ENCODE measurements at regions not wholly inside any gene's neighbourhood (a gene's known extent, or its start where the extent isn't known, plus 50 kb on each side); places are given as distances from the start of the nearest gene placed in this dataset.

DNA sequence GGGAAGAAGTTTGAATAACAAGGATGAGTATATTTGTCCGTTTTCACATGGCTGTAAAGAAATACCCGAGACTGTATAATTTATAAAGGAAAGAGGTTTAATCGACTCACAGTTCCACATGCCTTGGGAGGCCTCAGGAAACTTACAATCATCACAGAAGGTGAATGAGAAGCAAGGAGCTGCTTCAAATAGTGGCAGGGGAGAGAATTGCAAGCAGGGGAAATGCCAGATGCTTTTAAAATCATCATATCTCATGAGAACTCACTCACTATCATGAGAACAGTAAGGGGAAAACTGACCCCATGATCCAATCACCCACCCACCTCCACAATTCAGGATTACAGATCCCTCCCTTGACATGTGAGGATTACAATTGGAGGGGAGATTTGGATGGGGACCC, 212.8 kb upstream of the CDH8 start:
- H2AFZ ChIP-seq (ENCODE audit: low read depth, low read length): no peak overlapping the region
- TF ChIP-seq MXI1 (conservative IDR thresholded peaks at IDR 0.05; ENCODE audit: poor library complexity, severe bottlenecking): no peak
- no peaks in the 10 kb centered on the region for H3K79me2 ChIP-seq (replicated peaks; ENCODE audit: insufficient read depth, low read length)

DNA sequence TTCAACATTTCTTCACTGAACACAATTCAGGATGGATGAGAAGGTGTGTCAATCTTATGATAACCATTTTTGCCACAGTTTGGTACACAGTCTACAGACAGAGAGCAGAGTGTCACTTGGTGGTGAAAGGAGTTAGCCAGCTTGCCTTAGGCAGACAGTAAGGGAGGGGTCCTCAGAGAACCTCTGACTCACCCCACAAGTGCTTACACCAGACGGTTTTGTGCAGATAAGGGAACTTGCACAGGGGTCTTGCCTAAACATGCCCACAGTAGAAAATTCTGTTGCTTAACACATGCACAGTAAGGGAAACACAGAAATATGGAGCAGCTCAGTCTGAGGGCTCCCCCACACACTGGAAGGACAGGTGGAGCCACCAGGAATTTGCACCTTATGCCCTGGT, 204.5 kb upstream of the CDH8 start:
- H3K27me3 ChIP-seq (ENCODE audit: insufficient read depth, low read depth, low read length): no peaks in the 10 kb centered on the region
- no peaks in the 10 kb centered on the region for H3K9me2 ChIP-seq (ENCODE audit: insufficient read depth, low read length)
- H3K36me3 ChIP-seq (ENCODE audit: insufficient read depth, low read length): no peaks in the 10 kb centered on the region
- no peaks in the 10 kb centered on the region for H4K20me1 ChIP-seq (ENCODE audit: insufficient read depth)
- no peak overlapping the region for H3K4me3 ChIP-seq (ENCODE audit: low read length)
- H3K27ac ChIP-seq (ENCODE audit: low read length): no peak overlapping the region
- H3F3A ChIP-seq (ENCODE audit: insufficient read depth, low read length, poor library complexity, severe bottlenecking): no peaks in the 10 kb centered on the region
- no peaks in the 10 kb centered on the region for H3K9me3 ChIP-seq (ENCODE audit: low read length)
- no peak overlapping the region for H3K9ac ChIP-seq (ENCODE audit: low read length)
- H3K79me2 ChIP-seq (replicated peaks; ENCODE audit: insufficient read depth, low read length): no peaks in the 10 kb centered on the region
- no peak overlapping the region for H3K4me2 ChIP-seq (ENCODE audit: low read length)
- H2AFZ ChIP-seq (ENCODE audit: low read depth, low read length): no peak overlapping the region
- TF ChIP-seq EZH2 (IDR thresholded peaks at IDR 0.05; ENCODE audit: borderline replicate concordance, insufficient read depth, low read length, poor library complexity, severe bottlenecking) (no peak), TAF1 (IDR thresholded peaks at IDR 0.05; ENCODE audit: low read depth) (no peak), EP300 (conservative IDR thresholded peaks at IDR 0.05; ENCODE audit: poor library complexity, severe bottlenecking) (no peak), POLR2AphosphoS5 (IDR thresholded peaks at IDR 0.05) (no peak), SMC3 (conservative IDR thresholded peaks at IDR 0.05; ENCODE audit: poor library complexity) (no peak), MXI1 (conservative IDR thresholded peaks at IDR 0.05; ENCODE audit: poor library complexity, severe bottlenecking) (no peak), RAD21 (conservative IDR thresholded peaks at IDR 0.05) (no peak)
- TF ChIP-seq, protein P1, sequence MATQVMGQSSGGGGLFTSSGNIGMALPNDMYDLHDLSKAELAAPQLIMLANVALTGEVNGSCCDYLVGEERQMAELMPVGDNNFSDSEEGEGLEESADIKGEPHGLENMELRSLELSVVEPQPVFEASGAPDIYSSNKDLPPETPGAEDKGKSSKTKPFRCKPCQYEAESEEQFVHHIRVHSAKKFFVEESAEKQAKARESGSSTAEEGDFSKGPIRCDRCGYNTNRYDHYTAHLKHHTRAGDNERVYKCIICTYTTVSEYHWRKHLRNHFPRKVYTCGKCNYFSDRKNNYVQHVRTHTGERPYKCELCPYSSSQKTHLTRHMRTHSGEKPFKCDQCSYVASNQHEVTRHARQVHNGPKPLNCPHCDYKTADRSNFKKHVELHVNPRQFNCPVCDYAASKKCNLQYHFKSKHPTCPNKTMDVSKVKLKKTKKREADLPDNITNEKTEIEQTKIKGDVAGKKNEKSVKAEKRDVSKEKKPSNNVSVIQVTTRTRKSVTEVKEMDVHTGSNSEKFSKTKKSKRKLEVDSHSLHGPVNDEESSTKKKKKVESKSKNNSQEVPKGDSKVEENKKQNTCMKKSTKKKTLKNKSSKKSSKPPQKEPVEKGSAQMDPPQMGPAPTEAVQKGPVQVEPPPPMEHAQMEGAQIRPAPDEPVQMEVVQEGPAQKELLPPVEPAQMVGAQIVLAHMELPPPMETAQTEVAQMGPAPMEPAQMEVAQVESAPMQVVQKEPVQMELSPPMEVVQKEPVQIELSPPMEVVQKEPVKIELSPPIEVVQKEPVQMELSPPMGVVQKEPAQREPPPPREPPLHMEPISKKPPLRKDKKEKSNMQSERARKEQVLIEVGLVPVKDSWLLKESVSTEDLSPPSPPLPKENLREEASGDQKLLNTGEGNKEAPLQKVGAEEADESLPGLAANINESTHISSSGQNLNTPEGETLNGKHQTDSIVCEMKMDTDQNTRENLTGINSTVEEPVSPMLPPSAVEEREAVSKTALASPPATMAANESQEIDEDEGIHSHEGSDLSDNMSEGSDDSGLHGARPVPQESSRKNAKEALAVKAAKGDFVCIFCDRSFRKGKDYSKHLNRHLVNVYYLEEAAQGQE (IDR thresholded peaks at IDR 0.05; ENCODE audit: borderline replicate concordance): no peak
- TF ChIP-seq, protein P2, sequence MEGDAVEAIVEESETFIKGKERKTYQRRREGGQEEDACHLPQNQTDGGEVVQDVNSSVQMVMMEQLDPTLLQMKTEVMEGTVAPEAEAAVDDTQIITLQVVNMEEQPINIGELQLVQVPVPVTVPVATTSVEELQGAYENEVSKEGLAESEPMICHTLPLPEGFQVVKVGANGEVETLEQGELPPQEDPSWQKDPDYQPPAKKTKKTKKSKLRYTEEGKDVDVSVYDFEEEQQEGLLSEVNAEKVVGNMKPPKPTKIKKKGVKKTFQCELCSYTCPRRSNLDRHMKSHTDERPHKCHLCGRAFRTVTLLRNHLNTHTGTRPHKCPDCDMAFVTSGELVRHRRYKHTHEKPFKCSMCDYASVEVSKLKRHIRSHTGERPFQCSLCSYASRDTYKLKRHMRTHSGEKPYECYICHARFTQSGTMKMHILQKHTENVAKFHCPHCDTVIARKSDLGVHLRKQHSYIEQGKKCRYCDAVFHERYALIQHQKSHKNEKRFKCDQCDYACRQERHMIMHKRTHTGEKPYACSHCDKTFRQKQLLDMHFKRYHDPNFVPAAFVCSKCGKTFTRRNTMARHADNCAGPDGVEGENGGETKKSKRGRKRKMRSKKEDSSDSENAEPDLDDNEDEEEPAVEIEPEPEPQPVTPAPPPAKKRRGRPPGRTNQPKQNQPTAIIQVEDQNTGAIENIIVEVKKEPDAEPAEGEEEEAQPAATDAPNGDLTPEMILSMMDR (IDR thresholded peaks at IDR 0.05; ENCODE audit: poor library complexity, severe bottlenecking): no peak

More for the DNA sequence above, 212.8 kb upstream of the CDH8 start:
- Histone ChIP-seq H3F3A (ENCODE audit: insufficient read depth, low read length, poor library complexity, severe bottlenecking) (no peaks in the 10 kb centered on the region), H4K20me1 (ENCODE audit: insufficient read depth) (no peaks in the 10 kb centered on the region), H3K36me3 (ENCODE audit: insufficient read depth, low read length) (no peaks in the 10 kb centered on the region), H3K4me2 (ENCODE audit: low read length) (no peak overlapping the region), H3K4me3 (ENCODE audit: low read length) (no peak overlapping the region), H3K27me3 (ENCODE audit: insufficient read depth, low read depth, low read length) (no peaks in the 10 kb centered on the region), H3K9ac (ENCODE audit: low read length) (no peak overlapping the region), H3K9me3 (ENCODE audit: low read length) (no peaks in the 10 kb centered on the region), H3K9me2 (ENCODE audit: insufficient read depth, low read length) (no peaks in the 10 kb centered on the region), H3K27ac (ENCODE audit: low read length) (no peak overlapping the region)

DNA sequence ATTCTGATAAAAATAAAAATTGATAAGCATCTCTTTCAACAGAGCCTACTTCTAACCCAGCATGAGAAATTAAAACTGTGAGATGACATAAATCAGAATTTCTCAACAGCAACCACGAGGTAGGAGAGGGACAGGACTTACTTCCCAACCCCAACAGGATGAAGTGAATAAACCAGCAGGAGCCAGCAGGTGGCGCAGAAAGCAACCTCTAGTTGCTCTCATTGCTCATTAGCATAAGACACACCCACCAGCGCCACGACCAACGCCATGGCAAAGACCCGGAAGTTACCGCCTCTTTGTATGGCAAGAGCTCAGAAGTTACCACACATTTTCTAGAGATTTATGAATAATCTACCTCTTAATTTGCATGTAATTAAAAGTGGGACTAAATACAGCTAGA, 189.4 kb upstream of the CDH8 start:
- H3K27ac ChIP-seq (ENCODE audit: low read length): no peak overlapping the region
- H4K20me1 ChIP-seq (ENCODE audit: insufficient read depth): no peaks in the 10 kb centered on the region
- H3K4me3 ChIP-seq (ENCODE audit: low read length): no peak overlapping the region
- no peaks in the 10 kb centered on the region for H3K9me3 ChIP-seq (ENCODE audit: low read length)
- no peaks in the 10 kb centered on the region for H3K79me2 ChIP-seq (replicated peaks; ENCODE audit: insufficient read depth, low read length)
- no peak overlapping the region for H3K9ac ChIP-seq (ENCODE audit: low read length)
- TF ChIP-seq, protein P1 (IDR thresholded peaks at IDR 0.05; ENCODE audit: borderline replicate concordance): no peak
- no peak for TF ChIP-seq RAD21 (conservative IDR thresholded peaks at IDR 0.05)
- TF ChIP-seq EZH2 (IDR thresholded peaks at IDR 0.05; ENCODE audit: borderline replicate concordance, insufficient read depth, low read length, poor library complexity, severe bottlenecking): no peak
- H3K4me2 ChIP-seq (ENCODE audit: low read length): no peak overlapping the region
- no peaks in the 10 kb centered on the region for H3F3A ChIP-seq (ENCODE audit: insufficient read depth, low read length, poor library complexity, severe bottlenecking)
- no peak overlapping the region for H2AFZ ChIP-seq (ENCODE audit: low read depth, low read length)
- no peaks in the 10 kb centered on the region for H3K36me3 ChIP-seq (ENCODE audit: insufficient read depth, low read length)
- H3K27me3 ChIP-seq (ENCODE audit: insufficient read depth, low read depth, low read length): no peaks in the 10 kb centered on the region
- H3K9me2 ChIP-seq (ENCODE audit: insufficient read depth, low read length): no peaks in the 10 kb centered on the region
